H9 (cell line): ENCODE measurements at regions not wholly inside any gene's neighbourhood (a gene's known extent, or its start where the extent isn't known, plus 50 kb on each side); places are given as distances from the start of the nearest gene placed in this dataset.

Source experiments
- DNase-seq: peaks from one replicate; pipeline ENCODE4 v3.0.0-alpha.2; 2017
- H2AFZ ChIP-seq: one replicate; pipeline ENCODE4 v1.6.1; 2013; ENCODE audit warnings: mild to moderate bottlenecking, low read length, control low read depth, moderate library complexity
- H2AK5ac ChIP-seq: 2 replicates; pipeline ENCODE4 v1.6.1; 2013; ENCODE audit warnings: low read length, control low read depth, mixed read lengths; ENCODE audit not compliant: insufficient read length
- H2BK120ac ChIP-seq: one replicate; pipeline ENCODE4 v1.6.1; 2013; ENCODE audit warnings: low read depth, mild to moderate bottlenecking, low read length, control low read depth, inconsistent platforms; ENCODE audit not compliant: poor library complexity, severe bottlenecking
- H2BK12ac ChIP-seq: 2 replicates; pipeline ENCODE4 v1.6.1; 2013; ENCODE audit warnings: low read length, control low read depth, mixed read lengths, low read depth; ENCODE audit not compliant: insufficient read length
- H2BK15ac ChIP-seq: 2 replicates; pipeline ENCODE4 v1.6.1; 2013; ENCODE audit warnings: low read depth, low read length, control low read depth
- H2BK20ac ChIP-seq: one replicate; pipeline ENCODE4 v1.6.1; 2013; ENCODE audit warnings: low read depth, mild to moderate bottlenecking, low read length, control low read depth, inconsistent platforms; ENCODE audit not compliant: poor library complexity, severe bottlenecking
- H2BK5ac ChIP-seq: 2 replicates; pipeline ENCODE4 v1.6.1; 2013; ENCODE audit warnings: low read length, control low read depth, mixed read lengths; ENCODE audit not compliant: insufficient read length
- H3K14ac ChIP-seq: 2 replicates; pipeline ENCODE4 v1.6.1; 2013; ENCODE audit warnings: low read length, control low read depth; ENCODE audit not compliant: insufficient read depth
- H3K18ac ChIP-seq: 2 replicates; pipeline ENCODE4 v1.6.1; 2013; ENCODE audit warnings: low read depth, mild to moderate bottlenecking, mixed read lengths, low read length, control low read depth; ENCODE audit not compliant: insufficient read length
- H3K23ac ChIP-seq: 2 replicates; pipeline ENCODE4 v1.6.1; 2013; ENCODE audit warnings: low read length, control low read depth, mixed read lengths, low read depth; ENCODE audit not compliant: insufficient read length
- H3K23me2 ChIP-seq: 2 replicates; pipeline ENCODE4 v1.6.1; 2013; ENCODE audit warnings: low read depth, mild to moderate bottlenecking, mixed read lengths, low read length, control low read depth; ENCODE audit not compliant: insufficient read length, poor library complexity, severe bottlenecking
- H3K27ac ChIP-seq: 2 replicates; pipeline ENCODE4 v1.5.1; 2013; ENCODE audit warnings: low read length, control low read depth, mixed read lengths, low read depth; ENCODE audit not compliant: insufficient read length
- H3K27me3 ChIP-seq: 2 replicates; pipeline ENCODE4 v1.6.1; 2013; ENCODE audit warnings: low read length, control low read depth, inconsistent platforms; ENCODE audit not compliant: insufficient read depth
- H3K4ac ChIP-seq: 2 replicates; pipeline ENCODE4 v1.6.1; 2013; ENCODE audit warnings: low read depth, mild to moderate bottlenecking, control low read depth, inconsistent platforms, low read length, moderate library complexity
- H3K4me1 ChIP-seq: 2 replicates; pipeline ENCODE4 v1.6.1; 2013; ENCODE audit warnings: low read length, control low read depth, inconsistent platforms; ENCODE audit not compliant: insufficient read depth
- H3K4me2 ChIP-seq: 2 replicates; pipeline ENCODE4 v1.6.1; 2013; ENCODE audit warnings: low read length, control low read depth, mixed read lengths; ENCODE audit not compliant: insufficient read length, insufficient read depth
- H3K56ac ChIP-seq: 2 replicates; pipeline ENCODE4 v1.6.1; 2013; ENCODE audit warnings: low read depth, mild to moderate bottlenecking, mixed read lengths, low read length, control low read depth; ENCODE audit not compliant: insufficient read length
- H3K79me1 ChIP-seq: 2 replicates; pipeline ENCODE4 v1.6.1; 2013; ENCODE audit warnings: low read depth, mild to moderate bottlenecking, moderate library complexity, low read length, control low read depth, inconsistent platforms; ENCODE audit not compliant: insufficient read depth, poor library complexity, severe bottlenecking
- H3K79me2 ChIP-seq: 2 replicates; pipeline ENCODE4 v1.6.1; 2013; ENCODE audit warnings: low read length, control low read depth, inconsistent platforms; ENCODE audit not compliant: insufficient read depth
- H3K9ac ChIP-seq: 2 replicates; pipeline ENCODE4 v1.6.1; 2013; ENCODE audit warnings: low read length, control low read depth, mixed read lengths; ENCODE audit not compliant: insufficient read length; ENCODE audit errors: extremely low read depth
- H3K9me3 ChIP-seq: one replicate; pipeline ENCODE4 v1.6.1; 2013; ENCODE audit warnings: low read depth, low read length, inconsistent platforms; ENCODE audit not compliant: control insufficient read depth
- H3T11ph ChIP-seq: one replicate; pipeline ENCODE4 v1.6.1; 2013; ENCODE audit warnings: mild to moderate bottlenecking, low read length, control low read depth, inconsistent platforms
- H4K20me1 ChIP-seq: one replicate; pipeline ENCODE4 v1.6.1; 2013; ENCODE audit not compliant: control insufficient read depth, insufficient read length, insufficient read depth
- H4K5ac ChIP-seq: 2 replicates; pipeline ENCODE4 v1.6.1; 2013; ENCODE audit warnings: low read depth, mild to moderate bottlenecking, mixed read lengths, low read length, control low read depth; ENCODE audit not compliant: insufficient read length
- H4K8ac ChIP-seq: replicated peaks from 2 replicates; pipeline ENCODE4 v1.6.1; 2013; ENCODE audit warnings: low read length, control low read depth, mixed read lengths, low read depth; ENCODE audit not compliant: insufficient read length
- H4K91ac ChIP-seq: 2 replicates; pipeline ENCODE4 v1.6.1; 2013; ENCODE audit warnings: low read depth, mild to moderate bottlenecking, moderate library complexity, mixed read lengths, low read length, control low read depth; ENCODE audit not compliant: insufficient read length
- H3K27ac Mint-ChIP-seq, 3 experiments: 2 replicates in 2 of 3; 3 replicates in 1 of 3; pipeline ENCODE4 v1.8.0; 2020 to 2021; ENCODE audit warnings: mixed read lengths in 3 of 3, mild to moderate bottlenecking in 1 of 3, moderate library complexity in 1 of 3
- H3K27me3 Mint-ChIP-seq: 2 replicates; pipeline ENCODE4 v1.8.0; 2021; ENCODE audit warnings: low read depth, mild to moderate bottlenecking, moderate library complexity, mixed read lengths
- H3K36me3 Mint-ChIP-seq, 3 experiments: 2 replicates in 2 of 3; 3 replicates in 1 of 3; pipeline ENCODE4 v1.8.0; 2020 to 2021; ENCODE audit warnings: low read depth in 3 of 3, mixed read lengths in 3 of 3; ENCODE audit not compliant: insufficient read depth in 1 of 3
- H3K4me1 Mint-ChIP-seq, 2 experiments: 2 replicates each; pipeline ENCODE4 v1.8.0; 2020; ENCODE audit warnings: mixed read lengths in 2 of 2
- H3K4me3 Mint-ChIP-seq, 2 experiments: 2 replicates in 1 of 2; 3 replicates in 1 of 2; pipeline ENCODE4 v1.8.0; 2020 to 2021; ENCODE audit warnings: mild to moderate bottlenecking in 2 of 2, mixed read lengths in 2 of 2, moderate library complexity in 1 of 2
- H3K9me3 Mint-ChIP-seq, 2 experiments: 2 replicates in 1 of 2; 3 replicates in 1 of 2; pipeline ENCODE4 v1.8.0; 2020; ENCODE audit warnings: mild to moderate bottlenecking in 2 of 2, mixed read lengths in 2 of 2, moderate library complexity in 1 of 2
- CTCF ChIP-seq: fragments of 200-600 bp; sonication (generic); conservative IDR thresholded peaks from 3 replicates; pipeline ENCODE4 v1.8.0; 2021; ENCODE audit warnings: antibody characterized with exemption, mild to moderate bottlenecking
- WGBS: extraction: QIAGEN DNeasy Blood & Tissue Kit; methylation state at CpG from one replicate; pipeline ENCODE4 v1.1.7; 2013; ENCODE audit warnings: missing lambda C conversion rate, low lambda C conversion rate, mixed read lengths; ENCODE audit not compliant: insufficient read length; ENCODE audit errors: extremely low coverage; 5-methylcytosine and 5-hydroxymethylcytosine counted together

GRCh38 chr14:98345161-98345560 is 926.8 kb downstream of the BCL11B start:
- Histone ChIP-seq H3K4me1 (no peaks in the 10 kb centered on the region), H3K18ac (no peak overlapping the region), H2BK20ac (no peak overlapping the region), H3K79me1 (no peaks in the 10 kb centered on the region), H3K27me3 (no peaks in the 10 kb centered on the region), H3K23me2 (no peaks in the 10 kb centered on the region), H3K9me3 (no peaks in the 10 kb centered on the region), H3K4ac (no peak overlapping the region), H3K9ac (no peak overlapping the region), H4K91ac (no peak overlapping the region), H2BK12ac (no peak overlapping the region), H2BK5ac (no peak overlapping the region), H3K27ac (no peak overlapping the region), H2AK5ac (no peak overlapping the region), H2BK120ac (no peak overlapping the region), H3K56ac (no peak overlapping the region), H3K79me2 (no peaks in the 10 kb centered on the region), H4K20me1 (no peaks in the 10 kb centered on the region), H3K23ac (no peak overlapping the region), H2BK15ac (no peak overlapping the region), H4K8ac (no peak overlapping the region), H3K4me2 (no peak overlapping the region), H2AFZ (no peak overlapping the region), H3K14ac (no peak overlapping the region), H3T11ph (no peak overlapping the region), H4K5ac (no peak overlapping the region)
- TF ChIP-seq CTCF: no peak
- no CpG with 5 or more reads among the region's 5 CpGs for WGBS
- peaks cover under 1 to 4% of the 10 kb centered on the region in 2 experiments for H3K4me1 Mint-ChIP-seq
- no peaks in the 10 kb centered on the region; a peak in 2 of 7 replicates for H3K36me3 Mint-ChIP-seq
- peaks cover 0 to 2% of the 10 kb centered on the region in 2 experiments; a peak in 2 of 5 replicates for H3K9me3 Mint-ChIP-seq
- no peak overlapping the region for H3K4me3 Mint-ChIP-seq
- no peak overlapping the region for H3K27ac Mint-ChIP-seq
- no peaks in the 10 kb centered on the region; the same call in none of the 2 replicates for H3K27me3 Mint-ChIP-seq
- DNase-seq: no peak
